ENCODE measurements at regions not wholly inside any gene's neighbourhood (a gene's known extent, or its start where the extent isn't known, plus 50 kb on each side); places are given as distances from the start of the nearest gene placed in this dataset.
"Not testable (repeated sequence)": the region's sequence is repeated elsewhere in the genome, so short reads cannot be mapped to it uniquely, and the experiment has no call there.

DNA sequence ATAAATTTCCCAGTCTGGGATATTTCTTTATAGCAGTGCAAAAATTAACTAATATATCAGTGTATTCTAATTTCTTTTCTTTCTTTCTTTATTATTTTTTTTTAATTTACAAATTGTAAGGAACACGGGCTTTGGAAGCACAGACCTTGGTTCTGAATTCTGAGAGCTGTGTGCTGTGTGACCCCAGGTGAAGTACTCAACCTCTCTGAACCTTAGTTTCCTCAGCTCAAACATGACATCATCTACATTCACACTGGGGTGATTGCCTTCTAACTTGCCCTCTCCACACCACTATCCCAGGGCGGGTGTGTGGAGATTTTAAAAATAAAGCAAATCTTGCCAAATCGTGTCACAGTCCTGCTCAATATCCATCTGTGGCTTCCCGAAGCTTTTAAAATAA lies 282.8 kb downstream of the C12orf75 start:
- Histone ChIP-seq H3K4me3 (no peak overlapping the region), H3K27ac (no peak overlapping the region)

DNA sequence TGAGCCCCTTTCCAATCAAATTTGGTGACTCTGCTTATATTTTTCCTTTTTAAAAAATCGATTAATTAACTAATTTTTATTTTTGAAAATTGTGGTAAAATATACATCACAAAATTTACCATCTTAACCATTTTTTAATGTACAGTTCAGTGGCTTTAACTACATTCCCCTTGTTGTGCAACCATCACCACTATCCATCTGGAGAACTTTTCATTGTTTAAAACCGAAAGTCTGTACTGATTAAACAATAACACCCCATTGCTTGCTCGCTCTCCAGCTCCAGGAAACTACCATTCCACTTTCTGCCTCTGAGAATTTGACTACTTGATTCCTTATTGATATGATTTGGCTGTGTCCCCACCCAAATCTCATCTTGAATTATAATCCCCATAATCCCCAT lies 283.4 kb downstream of the C12orf75 start:
- H3K27ac ChIP-seq = no peak overlapping the region
- no peak overlapping the region for H3K4me3 ChIP-seq

DNA sequence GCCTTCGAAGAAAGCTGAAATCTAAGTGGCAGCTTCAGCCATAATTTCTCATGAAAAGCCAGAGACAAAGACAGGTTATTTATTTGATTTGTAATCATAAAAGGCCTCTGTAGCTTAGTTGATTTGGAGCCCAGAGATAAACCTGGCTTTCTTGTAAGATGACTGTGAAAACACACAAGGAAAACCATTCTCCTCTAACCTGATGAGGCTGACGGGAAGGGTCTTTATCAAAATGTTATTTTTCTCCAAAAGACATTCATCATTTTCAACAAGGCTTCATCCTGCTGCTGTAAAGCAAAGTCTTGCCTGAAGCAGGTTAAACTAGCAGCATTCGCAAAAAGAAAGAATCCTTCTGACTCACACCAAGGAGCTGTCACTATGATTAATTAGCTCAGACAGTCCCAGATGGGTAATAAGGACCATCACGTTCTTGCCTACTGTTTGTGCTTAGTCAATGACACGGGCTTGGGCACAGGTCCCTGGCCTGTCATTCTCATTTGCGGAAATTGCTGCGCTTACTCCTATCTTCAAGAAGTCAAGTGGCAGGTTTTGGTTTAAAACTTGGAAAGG lies 286.6 kb downstream of the C12orf75 start:
- Histone ChIP-seq H3K4me3 (no peak overlapping the region), H3K27ac (peak overlapping the region in 1 of 21 experiments; percentile 30)

DNA sequence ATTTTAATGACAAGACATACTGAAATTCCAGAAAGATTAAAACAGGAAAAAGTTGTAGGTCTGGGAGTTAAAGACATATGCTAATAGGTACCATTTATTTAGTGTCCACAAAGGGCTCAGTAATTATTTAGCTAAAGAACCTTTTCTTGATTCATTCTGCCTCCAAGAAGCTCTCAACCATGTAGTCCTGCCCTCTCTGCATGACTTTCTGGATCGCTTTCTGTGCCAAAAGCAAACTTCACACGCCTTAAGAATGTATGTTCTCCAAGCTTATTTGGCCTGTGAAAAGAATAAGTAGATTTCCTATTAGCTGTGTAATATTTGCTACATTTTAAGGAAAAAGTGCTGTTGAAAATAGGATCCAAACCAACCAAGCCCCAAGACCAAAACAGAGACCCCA lies 291.7 kb downstream of the C12orf75 start:
- no peak overlapping the region for H3K27ac ChIP-seq
- H3K4me3 ChIP-seq = no peak overlapping the region

DNA sequence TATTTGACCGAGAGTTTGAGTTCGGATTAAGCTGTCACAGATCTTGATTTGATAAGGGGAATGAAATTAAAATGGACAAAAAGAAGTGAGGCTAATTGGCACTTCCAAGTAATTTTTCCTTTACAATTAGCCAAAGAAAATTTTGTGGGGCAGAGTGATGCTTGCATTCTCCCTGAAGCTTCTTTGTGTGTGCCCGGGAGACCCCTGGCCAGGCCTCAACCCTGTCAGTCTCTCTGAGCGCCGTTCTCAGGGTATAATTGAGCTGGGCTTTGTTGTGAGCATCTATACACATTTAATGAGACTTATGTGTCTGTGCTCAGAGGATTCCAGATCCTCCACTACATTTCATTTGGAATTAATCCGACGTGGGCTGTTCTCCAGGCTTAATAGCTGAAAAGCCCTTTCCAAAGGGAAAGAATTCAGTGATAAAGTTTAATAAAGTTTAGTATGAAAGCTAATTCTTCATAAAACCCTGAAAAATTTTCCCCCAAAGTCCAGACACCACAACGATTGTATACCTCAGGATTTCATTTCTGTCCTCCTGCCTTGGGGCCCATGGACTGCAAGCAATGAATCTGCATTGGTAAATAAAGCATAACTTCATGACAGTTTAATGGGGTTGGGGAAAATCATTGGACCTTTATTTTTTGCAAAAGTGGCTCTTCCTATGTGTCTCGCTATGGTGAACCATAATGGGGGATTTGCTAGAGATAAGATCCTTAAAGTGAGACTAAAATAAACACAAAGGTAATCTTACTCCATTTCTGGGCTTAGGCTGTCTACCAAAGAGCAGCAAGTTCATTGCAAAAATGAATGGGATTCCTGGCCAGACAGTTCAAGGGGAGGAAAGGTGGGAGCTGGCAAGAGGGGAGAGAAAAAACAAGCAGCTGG lies 292.6 kb downstream of the C12orf75 start:
- no peak overlapping the region for H3K4me3 ChIP-seq
- H3K27ac ChIP-seq = no peak overlapping the region

DNA sequence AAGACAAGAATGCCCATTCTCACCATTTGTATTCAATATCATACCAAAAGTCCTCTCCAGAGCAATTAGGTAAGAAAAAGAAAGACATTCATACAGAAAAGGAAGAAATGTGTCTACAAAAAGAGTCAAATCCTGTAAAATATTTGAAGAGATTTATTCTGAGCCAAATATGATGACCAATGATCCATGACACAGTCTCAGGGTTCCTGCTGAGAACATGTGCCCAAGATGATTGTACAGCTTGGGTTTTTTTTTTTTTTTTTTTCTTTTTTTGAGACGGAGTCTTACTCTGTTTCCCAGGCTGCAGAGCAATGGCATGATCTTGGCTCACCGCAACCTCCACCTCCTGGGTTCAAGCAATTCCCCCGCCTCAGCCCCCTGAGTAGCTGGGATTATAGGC lies 296.2 kb downstream of the C12orf75 start:
- Histone ChIP-seq H3K4me3 (no peak overlapping the region), H3K27ac (no peak overlapping the region)

DNA sequence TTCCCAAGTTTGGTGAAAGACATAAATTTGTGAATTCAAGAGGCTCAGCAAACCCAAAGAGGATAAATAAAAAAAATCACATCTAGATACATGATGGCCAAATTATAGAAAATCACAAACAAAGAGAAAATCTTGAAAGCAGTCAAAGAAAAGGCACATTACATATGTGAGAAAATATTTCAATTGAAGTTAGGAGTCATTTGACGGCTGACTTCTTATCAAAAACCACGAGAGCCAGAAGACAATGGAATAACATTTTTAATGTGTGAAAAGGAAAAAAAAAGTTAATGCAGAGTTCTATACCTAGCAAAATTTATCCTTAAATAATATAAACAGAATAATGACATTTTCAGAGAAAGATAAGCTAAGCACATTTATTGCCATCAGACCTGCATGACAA lies 307.0 kb downstream of the C12orf75 start:
- no peak overlapping the region for H3K27ac ChIP-seq

DNA sequence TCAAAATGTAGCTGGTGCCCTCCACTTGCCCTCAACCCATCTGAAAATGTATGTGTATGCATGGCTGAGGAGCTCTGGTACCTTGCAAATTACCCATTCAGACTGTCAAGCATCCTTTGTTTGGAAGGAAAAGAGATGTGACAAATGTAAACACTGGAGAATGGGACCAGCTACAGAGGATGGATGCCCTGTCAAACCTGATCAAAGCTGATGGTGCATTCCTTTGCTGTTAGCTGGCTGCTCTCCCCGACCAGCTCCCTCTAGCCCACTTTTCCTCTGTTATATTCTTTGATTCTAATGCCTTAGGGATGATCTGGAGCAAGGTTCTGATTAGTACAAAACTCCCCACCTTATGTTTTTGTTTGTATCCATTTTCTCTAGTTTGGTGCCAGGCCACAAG lies 310.3 kb downstream of the C12orf75 start:
- Histone ChIP-seq H3K27ac (no peak overlapping the region), H3K4me3 (no peak overlapping the region)

More for the DNA sequence above, 307.0 kb downstream of the C12orf75 start:
- H3K4me3 ChIP-seq = no peak overlapping the region

DNA sequence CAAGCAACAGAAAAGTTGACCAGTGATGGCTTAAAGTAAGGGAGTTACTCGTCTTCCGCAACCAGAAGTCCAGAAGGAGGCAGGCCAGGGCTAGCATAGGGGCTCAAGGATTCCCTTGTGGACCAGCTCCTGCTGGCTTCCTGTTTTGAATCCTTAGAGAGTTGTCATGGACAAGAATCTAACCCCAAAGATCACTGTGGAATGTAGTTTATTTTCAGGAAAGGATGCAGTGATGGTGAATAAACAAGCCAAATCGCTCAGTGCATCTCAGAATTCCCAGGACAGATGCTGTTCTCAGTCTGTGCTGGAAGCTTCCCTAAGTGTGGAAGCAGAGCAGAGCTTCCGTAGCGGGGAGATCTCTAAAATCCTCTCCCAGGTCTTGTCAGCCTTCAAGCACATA lies 311.3 kb downstream of the C12orf75 start:
- no peak overlapping the region for H3K27ac ChIP-seq

DNA sequence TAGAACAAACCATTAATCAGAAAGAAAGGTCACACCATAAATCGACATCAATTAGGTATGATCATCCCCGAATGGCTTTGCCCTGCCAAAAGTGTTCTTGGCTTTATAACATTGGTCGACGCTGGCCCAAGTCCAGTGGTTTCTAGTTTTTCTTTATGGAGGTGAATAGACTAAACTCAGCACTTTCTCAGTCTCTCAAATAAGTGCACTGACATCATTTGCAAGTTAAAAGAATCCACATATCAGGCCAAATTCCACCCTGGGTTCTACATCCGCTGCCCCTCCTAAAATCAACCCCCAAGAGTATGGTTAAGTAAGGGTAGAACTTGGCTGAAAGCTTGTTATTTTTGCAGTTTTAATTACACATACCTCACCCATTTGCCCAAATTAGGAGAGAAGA lies 314.3 kb downstream of the C12orf75 start:
- H3K27ac ChIP-seq = no peak overlapping the region

More for the DNA sequence above, 311.3 kb downstream of the C12orf75 start:
- no peak overlapping the region for H3K4me3 ChIP-seq

DNA sequence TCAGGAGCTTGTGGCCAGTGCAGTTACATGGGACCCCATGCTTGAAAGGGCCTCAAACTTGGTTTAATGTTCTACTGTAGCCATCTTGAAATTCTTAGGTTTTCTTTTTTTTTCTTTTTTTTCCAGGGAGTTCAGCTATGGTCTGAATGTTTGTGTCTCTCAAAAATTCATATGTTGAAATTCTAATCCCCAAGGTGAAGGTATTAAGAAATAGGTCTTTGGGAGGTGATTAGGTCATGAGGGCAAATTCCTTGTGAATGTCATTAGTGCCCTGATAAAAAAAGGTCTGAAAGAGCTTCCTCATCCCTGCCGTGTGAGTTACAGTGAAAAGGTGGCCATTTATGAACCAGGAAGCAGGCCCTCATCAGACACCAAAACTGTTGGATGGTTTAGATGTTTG lies 324.1 kb downstream of the C12orf75 start:
- Histone ChIP-seq H3K27ac (no peak overlapping the region), H3K4me3 (no peak overlapping the region)

More for the DNA sequence above, 314.3 kb downstream of the C12orf75 start:
- no peak overlapping the region for H3K4me3 ChIP-seq

DNA sequence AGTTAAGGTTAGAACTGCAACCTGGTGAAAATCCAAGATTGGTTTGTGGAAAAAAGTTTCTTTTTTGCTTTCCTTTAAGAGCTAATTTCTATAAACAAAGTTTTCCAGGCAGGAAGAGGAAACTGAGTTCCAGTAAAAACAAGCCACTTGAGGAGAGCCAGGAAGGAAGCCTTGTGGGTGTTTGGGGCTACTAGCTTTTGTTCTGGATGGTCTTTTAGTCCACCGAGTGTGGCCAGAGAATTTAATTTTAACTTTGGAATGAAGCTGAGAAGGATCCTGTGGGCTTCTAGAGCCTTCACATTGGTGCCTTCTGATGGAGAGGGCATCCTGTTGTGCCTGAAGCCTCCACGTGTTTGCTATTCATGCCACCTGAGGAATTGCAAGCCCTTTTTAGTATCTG lies 327.9 kb downstream of the C12orf75 start:
- no peak overlapping the region for H3K4me3 ChIP-seq
- H3K27ac ChIP-seq = peak overlapping the region in 13 of 21 experiments; percentile 2 to 90 (median 70)

DNA sequence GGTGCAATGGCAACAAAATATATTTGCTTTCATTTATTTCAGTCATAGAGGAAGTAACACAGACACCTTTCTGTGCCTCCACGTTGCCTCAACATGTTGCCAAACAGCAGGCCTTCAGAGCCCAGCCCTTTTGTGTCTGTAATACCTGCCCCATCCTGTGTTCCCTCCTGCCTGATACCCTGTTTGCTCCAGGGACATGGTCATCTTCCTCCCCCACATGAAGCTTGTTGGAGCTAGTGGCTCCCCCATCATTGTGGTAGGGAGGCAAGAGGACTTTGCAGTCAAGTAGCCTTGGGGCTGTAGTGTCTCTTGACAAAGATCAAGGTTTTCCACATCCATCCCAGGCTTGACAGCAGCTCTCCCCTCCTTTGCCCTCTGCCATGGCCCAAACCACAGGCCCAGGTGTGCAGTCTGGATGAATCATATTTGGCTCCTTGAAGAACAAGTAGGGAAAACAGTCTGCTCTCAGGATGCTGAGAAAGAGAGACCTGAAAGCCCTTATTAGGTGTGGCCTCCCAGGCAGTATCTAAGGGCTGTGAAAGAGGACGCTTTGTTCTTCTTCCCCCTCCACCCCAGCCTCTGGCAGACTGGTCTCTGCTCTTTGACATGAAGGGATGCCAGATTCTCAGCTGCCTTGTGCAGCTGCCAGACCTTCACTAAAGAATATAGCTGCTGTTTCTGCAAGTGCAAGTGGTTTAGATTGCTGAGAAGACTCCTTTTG lies 329.0 kb downstream of the C12orf75 start:
- H3K27ac ChIP-seq = peak overlapping the region in 15 of 21 experiments; percentile 2 to 90 (median 70)
- no peak overlapping the region for H3K4me3 ChIP-seq

DNA sequence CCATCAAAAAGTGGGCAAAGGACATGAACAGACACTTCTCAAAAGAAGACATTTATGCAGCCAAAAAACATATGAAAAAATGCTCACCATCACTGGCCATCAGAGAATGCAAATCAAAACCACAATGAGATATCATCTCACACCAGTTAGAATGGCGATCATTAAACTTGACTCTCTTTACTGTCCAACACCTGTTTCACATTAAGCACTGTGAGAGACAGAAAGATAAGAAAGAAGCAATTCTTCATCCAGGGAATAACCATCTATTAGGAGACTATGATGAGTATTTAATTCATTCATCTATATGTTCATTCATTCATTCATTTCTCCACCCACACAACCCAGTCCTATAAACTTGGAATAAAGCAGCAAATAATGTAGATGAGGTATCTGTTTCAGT lies 334.3 kb downstream of the C12orf75 start:
- not testable (repeated sequence) for H3K4me3 ChIP-seq, H3K27ac ChIP-seq

DNA sequence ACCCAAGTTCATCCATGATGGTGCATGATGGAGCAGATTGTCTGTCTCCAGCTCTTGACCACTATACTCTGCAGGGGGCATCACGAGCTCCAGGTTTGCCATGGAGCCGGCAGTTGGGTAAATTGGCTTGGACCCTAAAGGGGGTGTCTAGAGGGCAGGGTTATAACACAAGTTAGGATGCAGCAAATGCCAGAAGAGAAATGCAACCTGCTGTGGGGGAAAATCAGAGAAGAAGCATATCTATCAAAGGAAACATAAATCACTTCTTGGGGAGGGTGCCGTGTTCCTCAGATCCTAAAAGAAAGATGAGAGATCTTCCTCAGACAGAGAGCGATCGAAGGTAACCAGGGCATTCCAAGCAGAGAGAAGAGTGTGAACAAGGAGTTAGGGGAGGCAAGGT lies 334.9 kb downstream of the C12orf75 start:
- Histone ChIP-seq H3K4me3 (no peak overlapping the region), H3K27ac (no peak overlapping the region)

DNA sequence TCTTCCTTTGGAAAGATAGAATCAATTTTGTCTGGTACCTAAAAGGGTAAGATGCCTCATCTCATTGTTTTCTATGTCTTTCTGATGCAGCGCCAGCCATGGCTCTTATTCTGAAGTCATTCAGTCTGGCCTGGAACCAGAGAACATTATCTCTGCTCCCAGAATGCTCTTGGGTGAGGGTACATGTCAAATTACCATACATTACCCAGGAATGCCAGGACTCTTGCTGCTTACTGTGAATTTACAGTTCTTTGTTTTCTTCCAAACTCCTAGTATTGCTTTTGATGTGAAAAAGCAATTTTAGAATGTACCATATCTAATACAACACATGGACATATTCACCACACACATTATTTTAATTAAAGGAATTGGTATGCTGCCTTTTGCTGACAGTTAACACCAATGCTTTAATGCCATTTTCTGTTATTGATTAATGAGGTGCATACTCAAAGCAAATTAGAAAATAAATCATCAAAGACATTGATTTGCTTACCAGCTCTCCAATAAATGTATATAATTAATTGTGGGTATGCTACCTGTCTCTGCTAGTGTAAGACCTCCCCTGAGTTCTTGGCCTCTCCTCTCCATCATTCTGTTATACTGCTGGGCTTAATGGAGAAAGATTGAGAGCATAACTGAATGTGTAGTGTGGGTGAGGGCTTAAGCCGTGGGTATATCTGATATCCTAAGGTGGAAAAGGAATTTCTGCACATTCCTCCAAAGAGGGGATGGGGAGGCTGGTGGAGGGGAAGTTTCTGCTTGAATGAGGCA lies 337.7 kb downstream of the C12orf75 start:
- Histone ChIP-seq H3K4me3 (no peak overlapping the region), H3K27ac (no peak overlapping the region)

DNA sequence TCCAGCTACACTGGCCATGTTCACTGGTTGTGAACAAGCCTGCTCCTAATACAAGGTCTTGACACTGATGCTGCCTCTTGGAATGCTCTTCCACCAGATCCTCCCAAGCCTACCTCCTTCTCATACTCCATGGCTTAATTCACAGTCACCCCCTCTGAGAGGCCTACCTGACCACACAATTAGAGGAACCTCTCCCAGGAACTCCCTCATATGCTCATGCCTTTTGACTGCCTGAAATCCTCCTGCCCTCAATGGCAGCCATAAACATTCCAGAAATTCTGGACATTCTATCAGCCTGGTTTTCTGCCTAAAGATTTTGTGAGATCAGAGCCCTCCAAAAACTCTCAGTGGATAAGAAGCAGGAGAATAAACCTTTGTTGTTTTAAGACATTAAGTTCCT lies 340.2 kb downstream of the C12orf75 start:
- H3K27ac ChIP-seq = no peak overlapping the region
- H3K4me3 ChIP-seq = no peak overlapping the region

DNA sequence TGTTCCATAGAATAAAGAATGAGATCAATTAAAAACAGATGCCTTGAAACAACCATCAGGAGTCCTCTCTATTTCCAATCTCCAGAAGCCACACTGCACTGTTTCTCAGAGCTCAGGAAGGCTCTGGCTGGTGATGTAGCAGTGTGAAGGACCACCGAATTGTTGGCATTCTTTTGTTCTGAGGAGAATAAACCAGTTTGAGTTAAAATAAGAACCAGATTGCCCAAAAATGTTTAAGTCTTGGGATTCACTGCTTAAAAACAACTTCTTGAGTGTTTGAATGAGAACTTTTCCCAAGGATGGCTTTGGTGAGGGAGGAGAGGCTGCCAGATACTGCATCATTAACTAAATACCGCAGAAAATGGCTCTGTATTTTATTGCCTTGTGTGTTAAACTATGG lies 341.2 kb downstream of the C12orf75 start:
- H3K27ac ChIP-seq = peak overlapping the region in 7 of 21 experiments; percentile 13 to 81 (median 59)

DNA sequence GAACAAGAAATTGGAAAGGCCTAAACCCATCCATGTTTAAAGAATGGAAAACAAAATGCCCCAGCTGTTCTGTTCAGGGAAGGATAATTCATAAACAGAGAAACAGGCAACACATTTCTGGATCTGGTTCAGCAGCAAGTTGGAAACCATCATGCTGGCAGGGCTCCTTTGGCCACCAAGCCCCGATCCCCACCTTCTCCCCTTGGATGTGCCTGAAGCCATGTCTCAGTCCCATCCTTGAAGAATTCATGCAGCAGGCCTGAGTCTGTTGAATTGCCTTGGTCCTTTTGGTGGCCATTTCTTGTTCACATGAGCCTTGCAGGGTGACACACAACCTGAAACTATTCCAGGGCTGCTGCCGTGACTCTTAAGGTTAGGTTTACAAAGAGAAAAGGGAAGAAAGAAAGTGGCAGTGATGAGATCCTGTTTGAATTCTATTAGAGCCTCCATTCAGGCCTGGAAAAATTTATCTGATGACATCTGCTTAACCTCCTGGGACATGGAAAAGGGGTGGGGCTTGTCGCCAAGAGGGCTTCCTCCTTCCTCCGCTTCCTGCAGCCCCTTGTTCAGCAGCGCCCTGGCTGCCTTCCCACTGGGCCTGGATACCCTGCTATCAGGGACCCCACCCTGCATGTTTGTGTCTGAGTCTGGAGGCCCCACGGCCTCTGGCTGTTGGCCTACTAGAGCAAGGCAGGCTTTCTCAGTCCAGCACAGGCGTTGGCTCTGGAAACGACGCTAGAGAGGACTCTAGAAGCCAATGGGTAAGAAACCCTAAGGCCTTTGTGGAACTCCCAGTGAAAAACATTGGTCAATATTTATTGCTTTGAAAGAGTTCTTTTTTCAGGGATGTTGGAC lies 341.9 kb downstream of the C12orf75 start:
- H3K27ac ChIP-seq = peak overlapping the region in 12 of 21 experiments; percentile 13 to 81 (median 50)

More for the DNA sequence above, 341.2 kb downstream of the C12orf75 start:
- H3K4me3 ChIP-seq = no peak overlapping the region

More for the DNA sequence above, 341.9 kb downstream of the C12orf75 start:
- no peak overlapping the region for H3K4me3 ChIP-seq

Measured in skin epidermis (tissue), 12 donors.